Progenitor cell of endocrine pancreas (in vitro differentiated cells): ENCODE measurements at regions not wholly inside any gene's neighbourhood (a gene's known extent, or its start where the extent isn't known, plus 50 kb on each side); places are given as distances from the start of the nearest gene placed in this dataset.

Experiments used
- DNase-seq: peaks from one replicate; pipeline ENCODE4 v3.0.0; 2021; ENCODE audit warnings: low spot score; ENCODE audit not compliant: unreplicated experiment
- H3K27ac Mint-ChIP-seq: 2 replicates; pipeline ENCODE4 v1.8.0; 2021; ENCODE audit warnings: mild to moderate bottlenecking, moderate library complexity, mixed read lengths
- H3K27me3 Mint-ChIP-seq: 2 replicates; pipeline ENCODE4 v1.8.0; 2021; ENCODE audit warnings: mixed read lengths
- H3K36me3 Mint-ChIP-seq: 2 replicates; pipeline ENCODE4 v1.8.0; 2022; ENCODE audit warnings: mixed read lengths; ENCODE audit not compliant: insufficient read depth
- H3K4me1 Mint-ChIP-seq: 2 replicates; pipeline ENCODE4 v1.8.0; 2021; ENCODE audit warnings: low read depth, mixed read lengths
- H3K4me3 Mint-ChIP-seq: 2 replicates; pipeline ENCODE4 v1.8.0; 2021; ENCODE audit warnings: low read depth, mild to moderate bottlenecking, moderate library complexity, mixed read lengths
- H3K9me3 Mint-ChIP-seq: 2 replicates; pipeline ENCODE4 v1.8.0; 2021; ENCODE audit warnings: low read depth, mixed read lengths
- TF ChIP-seq, protein P1 (sequence below): fragments of 200-600 bp; sonication (generic); IDR thresholded peaks from one replicate; pipeline ENCODE4 v1.5.0; 2021; ENCODE audit warnings: antibody characterized with exemption, mild to moderate bottlenecking; ENCODE audit not compliant: unreplicated experiment

DNA sequence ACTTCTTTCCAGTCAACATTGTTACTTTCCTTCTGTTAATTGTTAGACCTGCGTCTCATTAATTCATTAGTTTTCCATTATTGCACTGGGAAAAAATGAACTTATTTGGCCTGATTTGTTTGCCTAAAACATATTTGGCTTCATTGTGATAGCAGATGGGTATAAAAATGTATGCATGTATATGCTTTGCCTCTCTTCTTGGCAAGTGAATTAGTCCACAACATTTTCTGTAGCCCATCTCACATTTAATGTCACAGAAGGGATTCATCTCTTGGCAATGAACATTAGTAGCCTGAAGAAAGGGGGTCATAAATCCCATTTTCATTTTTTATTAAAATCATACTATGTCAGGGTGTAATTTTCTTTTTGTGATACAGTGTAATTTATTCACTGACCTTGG is 125.2 kb downstream of the TUSC7 start:
- H3K36me3 Mint-ChIP-seq = no peaks in the 10 kb centered on the region
- TF ChIP-seq, protein P1, sequence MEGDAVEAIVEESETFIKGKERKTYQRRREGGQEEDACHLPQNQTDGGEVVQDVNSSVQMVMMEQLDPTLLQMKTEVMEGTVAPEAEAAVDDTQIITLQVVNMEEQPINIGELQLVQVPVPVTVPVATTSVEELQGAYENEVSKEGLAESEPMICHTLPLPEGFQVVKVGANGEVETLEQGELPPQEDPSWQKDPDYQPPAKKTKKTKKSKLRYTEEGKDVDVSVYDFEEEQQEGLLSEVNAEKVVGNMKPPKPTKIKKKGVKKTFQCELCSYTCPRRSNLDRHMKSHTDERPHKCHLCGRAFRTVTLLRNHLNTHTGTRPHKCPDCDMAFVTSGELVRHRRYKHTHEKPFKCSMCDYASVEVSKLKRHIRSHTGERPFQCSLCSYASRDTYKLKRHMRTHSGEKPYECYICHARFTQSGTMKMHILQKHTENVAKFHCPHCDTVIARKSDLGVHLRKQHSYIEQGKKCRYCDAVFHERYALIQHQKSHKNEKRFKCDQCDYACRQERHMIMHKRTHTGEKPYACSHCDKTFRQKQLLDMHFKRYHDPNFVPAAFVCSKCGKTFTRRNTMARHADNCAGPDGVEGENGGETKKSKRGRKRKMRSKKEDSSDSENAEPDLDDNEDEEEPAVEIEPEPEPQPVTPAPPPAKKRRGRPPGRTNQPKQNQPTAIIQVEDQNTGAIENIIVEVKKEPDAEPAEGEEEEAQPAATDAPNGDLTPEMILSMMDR = no peak
- no peak overlapping the region for H3K4me3 Mint-ChIP-seq
- no peak for DNase-seq
- H3K27me3 Mint-ChIP-seq = no peaks in the 10 kb centered on the region
- H3K9me3 Mint-ChIP-seq = no peaks in the 10 kb centered on the region
- no peak overlapping the region for H3K27ac Mint-ChIP-seq
- H3K4me1 Mint-ChIP-seq = peaks cover 2% of the 10 kb centered on the region

DNA sequence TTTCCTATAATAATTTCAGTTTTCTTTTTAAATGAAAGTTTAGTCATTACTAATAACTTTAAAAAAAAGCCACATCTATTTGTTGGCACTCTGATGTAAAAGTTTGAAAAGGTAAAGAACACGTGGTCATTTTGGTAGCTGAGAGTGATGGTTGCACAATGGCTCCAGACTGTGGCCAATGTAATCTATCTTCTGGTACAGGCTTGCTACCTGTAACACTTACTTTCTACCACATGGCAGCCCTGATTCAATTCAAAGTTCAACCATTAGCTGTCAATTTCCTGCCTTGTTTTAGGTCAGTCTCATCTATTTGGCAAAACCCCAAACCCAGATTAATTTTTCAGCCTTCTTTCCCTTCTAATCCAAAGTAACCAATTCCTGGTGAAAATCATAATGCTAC is 126.1 kb downstream of the TUSC7 start:
- H3K27ac Mint-ChIP-seq = no peak overlapping the region
- DNase-seq = no peak
- peaks cover 2% of the 10 kb centered on the region for H3K4me1 Mint-ChIP-seq
- no peaks in the 10 kb centered on the region for H3K9me3 Mint-ChIP-seq
- no peak overlapping the region for H3K4me3 Mint-ChIP-seq
- no peaks in the 10 kb centered on the region for H3K27me3 Mint-ChIP-seq
- H3K36me3 Mint-ChIP-seq = no peaks in the 10 kb centered on the region
- TF ChIP-seq, protein P1 = peak; percentile 12

DNA sequence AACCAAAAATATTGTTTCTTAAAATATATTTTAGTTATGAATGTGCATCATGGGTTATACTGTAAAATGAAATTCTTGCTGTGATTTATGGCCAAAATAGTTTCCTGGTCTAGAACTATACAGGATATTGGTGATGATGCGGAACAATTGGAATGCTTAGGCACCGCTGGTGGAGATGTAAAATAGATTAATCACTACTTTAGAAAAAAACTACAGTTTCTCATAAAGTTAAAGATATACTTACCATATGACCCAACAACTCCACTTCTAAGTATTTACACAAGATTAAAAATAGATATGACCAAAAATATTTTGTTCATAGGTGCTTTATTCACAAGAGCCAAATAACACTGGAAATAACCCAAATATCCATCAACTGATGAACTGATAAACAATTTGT is 126.7 kb downstream of the TUSC7 start:
- H3K4me3 Mint-ChIP-seq = no peak overlapping the region
- no peaks in the 10 kb centered on the region for H3K36me3 Mint-ChIP-seq
- no peak overlapping the region for H3K27ac Mint-ChIP-seq
- H3K27me3 Mint-ChIP-seq = no peaks in the 10 kb centered on the region
- peaks cover 2% of the 10 kb centered on the region for H3K4me1 Mint-ChIP-seq
- H3K9me3 Mint-ChIP-seq = no peaks in the 10 kb centered on the region
- TF ChIP-seq, protein P1 = no peak
- DNase-seq = no peak

DNA sequence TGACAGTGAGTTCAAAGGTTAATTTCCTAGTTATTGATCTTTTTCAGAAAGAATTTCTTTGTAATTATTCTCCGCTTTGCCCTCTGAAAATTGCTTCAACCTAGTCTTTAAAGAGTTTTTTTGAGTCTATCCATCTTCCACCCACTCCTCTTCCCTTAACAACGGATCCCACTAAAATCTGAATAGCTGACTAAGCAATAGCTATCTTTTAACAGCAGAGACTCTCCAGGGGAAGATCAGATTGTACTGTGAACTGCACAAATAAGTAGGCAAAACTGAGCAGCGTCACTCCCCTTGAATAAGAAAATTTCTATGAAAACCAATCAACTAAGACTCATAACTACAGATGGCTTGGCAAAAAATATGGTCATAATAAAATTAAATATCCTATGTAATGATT is 127.9 kb downstream of the TUSC7 start:
- Mint-ChIP-seq H3K9me3 (no peaks in the 10 kb centered on the region), H3K27ac (no peak overlapping the region), H3K36me3 (no peaks in the 10 kb centered on the region), H3K4me1 (peaks cover 2% of the 10 kb centered on the region), H3K4me3 (no peak overlapping the region), H3K27me3 (no peaks in the 10 kb centered on the region)
- no peak for DNase-seq
- TF ChIP-seq, protein P1 = no peak

DNA sequence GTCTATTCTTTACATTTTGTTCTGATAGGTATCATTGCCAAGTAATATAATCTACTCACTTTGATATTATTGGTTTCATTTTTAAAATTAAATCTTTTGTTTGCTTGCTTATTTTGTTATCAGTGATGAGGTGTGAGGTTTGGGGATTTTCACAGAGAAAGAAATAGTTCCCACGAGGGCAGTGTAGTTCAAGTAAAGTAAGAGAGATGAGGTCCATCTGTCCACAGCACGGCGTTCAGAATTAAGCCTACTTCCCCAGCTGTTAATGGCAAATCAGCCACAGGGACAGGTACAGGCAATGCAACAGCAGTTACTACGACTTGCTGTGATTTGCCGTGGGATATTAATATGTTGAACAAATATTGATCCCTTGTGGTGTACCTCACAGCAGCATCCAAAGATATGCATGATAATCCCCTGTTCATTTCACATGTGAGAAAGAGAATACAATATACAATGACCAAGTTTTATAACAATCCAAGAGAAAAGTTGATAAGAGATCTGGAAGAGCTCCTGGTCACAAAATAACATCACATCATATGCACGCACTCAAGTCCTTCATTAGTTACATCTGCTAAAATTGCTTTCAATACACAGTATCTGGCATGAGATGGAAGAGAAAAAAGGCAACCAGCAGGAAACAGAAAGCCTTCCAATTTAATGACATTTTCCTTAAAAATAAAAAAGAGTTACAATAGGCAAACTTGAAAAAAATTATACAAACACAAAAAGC is 131.6 kb downstream of the TUSC7 start:
- Mint-ChIP-seq H3K27me3 (no peaks in the 10 kb centered on the region), H3K9me3 (no peaks in the 10 kb centered on the region), H3K27ac (no peak overlapping the region), H3K4me1 (peaks cover 2% of the 10 kb centered on the region), H3K36me3 (no peaks in the 10 kb centered on the region), H3K4me3 (no peak overlapping the region)
- TF ChIP-seq, protein P1 = no peak
- no peak for DNase-seq
